ENCODE measurements at regions not wholly inside any gene's neighbourhood (a gene's known extent, or its start where the extent isn't known, plus 50 kb on each side); places are given as distances from the start of the nearest gene placed in this dataset.

GRCh38 chrX:74133156-74133796 is 170.7 kb upstream of the ZCCHC13 start:
- TF ChIP-seq CTCF (IDR thresholded peaks at IDR 0.05) (peak; percentile 37 to 59 (median 51)), POLR2A (IDR thresholded peaks at IDR 0.05) (no peak)

Measured in testis (tissue), 2 donors.